ENCODE measurements at regions not wholly inside any gene's neighbourhood (a gene's known extent, or its start where the extent isn't known, plus 50 kb on each side); places are given as distances from the start of the nearest gene placed in this dataset.
A peak's percentile ranks its signal among the peaks of the same experiment; 100 is the strongest.

- TF ChIP-seq CTCF (IDR thresholded peaks at IDR 0.05; ENCODE audit: borderline replicate concordance, insufficient read depth, low read depth, low read length) = no peak
- H3K4me3 ChIP-seq (ENCODE audit: low read depth, low read length) = no peak overlapping the region
These were observed 496.3 kb upstream of the MAP3K7 start for GRCh38 chr6:91083211-91083610.

- H3K4me3 ChIP-seq (ENCODE audit: low read depth, low read length) = no peak overlapping the region
- TF ChIP-seq CTCF (IDR thresholded peaks at IDR 0.05; ENCODE audit: borderline replicate concordance, insufficient read depth, low read depth, low read length) = no peak
These were observed 495.5 kb upstream of the MAP3K7 start for GRCh38 chr6:91082311-91082832.

GRCh38 chr6:91081452-91082067, 494.7 kb upstream of the MAP3K7 start:
- TF ChIP-seq CTCF (IDR thresholded peaks at IDR 0.05; ENCODE audit: borderline replicate concordance, insufficient read depth, low read depth, low read length) = peak; percentile 40; the same call in 1 of the 2 replicates
- H3K4me3 ChIP-seq (ENCODE audit: low read depth, low read length) = no peak overlapping the region

- TF ChIP-seq CTCF (IDR thresholded peaks at IDR 0.05; ENCODE audit: borderline replicate concordance, insufficient read depth, low read depth, low read length) = no peak
- H3K4me3 ChIP-seq (ENCODE audit: low read depth, low read length) = no peak overlapping the region
These were observed 494.0 kb upstream of the MAP3K7 start for GRCh38 chr6:91080871-91081270.

GRCh38 chr6:91079969-91080368, 493.1 kb upstream of the MAP3K7 start:
- TF ChIP-seq CTCF (IDR thresholded peaks at IDR 0.05; ENCODE audit: borderline replicate concordance, insufficient read depth, low read depth, low read length) = no peak
- H3K4me3 ChIP-seq (ENCODE audit: low read depth, low read length) = no peak overlapping the region

- no peak for TF ChIP-seq CTCF (IDR thresholded peaks at IDR 0.05; ENCODE audit: borderline replicate concordance, insufficient read depth, low read depth, low read length)
- H3K4me3 ChIP-seq (ENCODE audit: low read depth, low read length) = no peak overlapping the region
These were observed 488.5 kb upstream of the MAP3K7 start for GRCh38 chr6:91075244-91075976.

- no peak for TF ChIP-seq CTCF (IDR thresholded peaks at IDR 0.05; ENCODE audit: borderline replicate concordance, insufficient read depth, low read depth, low read length)
- no peak overlapping the region for H3K4me3 ChIP-seq (ENCODE audit: low read depth, low read length)
These were observed 476.5 kb upstream of the MAP3K7 start for GRCh38 chr6:91063362-91063761.

Measured in GM12875 (cell line).